ENCODE measurements at regions not wholly inside any gene's neighbourhood (a gene's known extent, or its start where the extent isn't known, plus 50 kb on each side); places are given as distances from the start of the nearest gene placed in this dataset.

DNA sequence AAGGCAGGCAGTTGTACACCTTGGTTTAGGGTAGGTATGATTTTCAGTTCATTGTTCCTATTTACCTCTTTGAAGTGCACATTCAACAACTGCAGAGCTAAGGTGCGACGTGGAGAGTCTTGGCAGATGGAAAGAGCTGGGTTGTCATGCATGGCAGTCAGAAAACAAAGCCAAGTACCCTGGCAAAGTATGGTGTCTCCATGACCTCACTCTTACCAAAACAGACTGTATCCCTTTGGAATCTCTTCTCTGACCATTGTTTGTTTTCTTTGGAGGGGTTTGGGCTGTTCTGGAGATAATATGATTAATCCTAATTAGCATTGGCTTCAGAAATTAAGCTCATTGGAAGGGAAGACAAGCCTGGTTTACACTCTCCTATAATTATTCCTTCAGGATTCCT, 665.7 kb downstream of the DNAH5 start:
- TF ChIP-seq CTCF (IDR thresholded peaks at IDR 0.05) (no peak), POLR2A (IDR thresholded peaks at IDR 0.05) (no peak)

Data from body of pancreas (tissue), 4 donors.